ENCODE measurements at regions not wholly inside any gene's neighbourhood (a gene's known extent, or its start where the extent isn't known, plus 50 kb on each side); places are given as distances from the start of the nearest gene placed in this dataset.

DNA sequence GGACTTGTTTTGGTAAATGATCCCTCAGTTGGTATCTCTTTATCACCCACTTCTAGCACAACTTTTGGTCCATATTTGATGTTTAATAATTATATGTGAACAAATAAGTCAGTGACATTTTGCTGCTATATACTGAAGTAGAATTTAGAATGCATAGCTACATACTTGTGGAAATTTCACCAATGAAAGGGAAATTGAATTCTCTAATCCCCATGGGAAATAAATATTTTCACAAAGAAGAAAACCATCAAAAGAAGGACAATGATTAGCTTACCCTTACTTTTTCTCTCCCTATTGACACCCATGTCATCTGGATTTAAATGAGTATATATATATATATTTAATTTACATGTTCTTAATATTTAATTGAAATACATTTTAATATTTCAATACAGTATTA, 94.3 kb upstream of the DAB2 start:
- H3K4me1 Mint-ChIP-seq: no peaks in the 10 kb centered on the region
- no peak overlapping the region for H3K4me3 Mint-ChIP-seq
- no peak for DNase-seq
- no peaks in the 10 kb centered on the region for H3K27me3 Mint-ChIP-seq
- no peaks in the 10 kb centered on the region for H3K9me3 Mint-ChIP-seq
- no peaks in the 10 kb centered on the region for H3K36me3 Mint-ChIP-seq
- H3K27ac Mint-ChIP-seq: no peak overlapping the region

GRCh38 chr5:39518516-39518915, 93.7 kb upstream of the DAB2 start:
- H3K27me3 Mint-ChIP-seq: no peaks in the 10 kb centered on the region
- no peaks in the 10 kb centered on the region for H3K4me1 Mint-ChIP-seq
- no peaks in the 10 kb centered on the region for H3K9me3 Mint-ChIP-seq
- H3K27ac Mint-ChIP-seq: no peak overlapping the region
- no peak for DNase-seq
- no peak overlapping the region for H3K4me3 Mint-ChIP-seq
- no peaks in the 10 kb centered on the region for H3K36me3 Mint-ChIP-seq

DNA sequence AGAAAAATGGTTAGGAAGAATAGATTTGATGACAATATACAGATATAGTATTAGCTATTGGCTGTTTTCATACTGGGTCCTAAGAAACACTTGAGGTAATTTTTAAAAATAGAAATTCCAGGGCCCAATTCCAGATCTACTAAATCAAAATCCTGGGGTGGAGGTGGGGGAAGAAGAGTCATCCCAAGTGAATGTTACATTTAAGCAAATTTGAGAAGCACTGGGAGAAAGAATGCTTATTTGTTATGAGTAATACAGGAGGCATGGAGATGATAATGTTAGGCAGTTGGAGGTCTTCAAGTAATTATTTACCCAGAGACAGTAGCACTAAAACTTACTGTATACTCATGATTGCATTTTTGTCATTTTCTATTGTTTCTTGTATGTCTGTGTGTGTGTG, 93.0 kb upstream of the DAB2 start:
- no peak overlapping the region for H3K4me3 Mint-ChIP-seq
- no peak overlapping the region for H3K27ac Mint-ChIP-seq
- no peaks in the 10 kb centered on the region for H3K4me1 Mint-ChIP-seq
- no peaks in the 10 kb centered on the region for H3K36me3 Mint-ChIP-seq
- no peaks in the 10 kb centered on the region for H3K27me3 Mint-ChIP-seq
- no peaks in the 10 kb centered on the region for H3K9me3 Mint-ChIP-seq
- DNase-seq: no peak

DNA sequence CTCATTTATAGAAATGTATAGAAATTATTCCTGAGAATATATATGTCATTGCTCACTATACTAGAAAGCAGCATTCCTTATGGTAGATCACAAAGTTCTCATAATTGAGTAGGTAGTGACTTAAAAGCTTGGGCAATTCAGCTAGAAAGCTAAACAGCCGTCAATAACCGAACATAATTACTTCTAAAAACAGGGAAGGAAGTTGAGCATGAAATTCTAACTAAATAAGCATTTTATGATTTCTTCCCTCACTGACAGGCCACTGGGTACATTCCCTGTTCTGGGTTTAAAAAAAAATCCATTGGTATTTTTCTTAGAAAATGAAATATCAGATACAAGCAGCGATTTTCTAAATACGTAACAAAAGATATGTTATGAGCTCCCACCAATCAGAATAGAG, 91.1 kb upstream of the DAB2 start:
- no peaks in the 10 kb centered on the region for H3K4me1 Mint-ChIP-seq
- H3K4me3 Mint-ChIP-seq: no peak overlapping the region
- no peak for DNase-seq
- H3K27me3 Mint-ChIP-seq: no peaks in the 10 kb centered on the region
- no peaks in the 10 kb centered on the region for H3K36me3 Mint-ChIP-seq
- no peak overlapping the region for H3K27ac Mint-ChIP-seq
- H3K9me3 Mint-ChIP-seq: no peaks in the 10 kb centered on the region

DNA sequence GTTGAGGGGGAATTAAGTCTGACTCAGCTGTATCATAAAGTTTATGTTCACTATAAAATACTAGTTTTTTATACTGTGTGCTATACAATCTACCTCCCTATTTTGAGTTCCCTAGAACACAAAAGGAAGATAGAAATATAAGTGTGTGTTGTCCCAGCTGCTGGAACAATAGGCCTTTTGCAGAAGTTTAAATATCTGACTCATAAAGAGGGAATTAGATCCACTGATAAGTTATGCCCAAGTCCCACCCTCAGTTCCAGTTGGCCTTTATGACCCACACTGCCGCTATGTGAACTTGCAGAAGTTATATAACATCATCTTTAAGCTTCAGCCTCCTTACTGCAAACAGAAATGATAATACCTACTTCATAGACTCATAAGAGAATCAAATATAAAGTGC, 88.5 kb upstream of the DAB2 start:
- no peak for DNase-seq
- no peaks in the 10 kb centered on the region for H3K4me1 Mint-ChIP-seq
- H3K9me3 Mint-ChIP-seq: no peaks in the 10 kb centered on the region
- no peaks in the 10 kb centered on the region for H3K36me3 Mint-ChIP-seq
- H3K27me3 Mint-ChIP-seq: no peaks in the 10 kb centered on the region
- no peak overlapping the region for H3K27ac Mint-ChIP-seq
- H3K4me3 Mint-ChIP-seq: no peak overlapping the region

DNA sequence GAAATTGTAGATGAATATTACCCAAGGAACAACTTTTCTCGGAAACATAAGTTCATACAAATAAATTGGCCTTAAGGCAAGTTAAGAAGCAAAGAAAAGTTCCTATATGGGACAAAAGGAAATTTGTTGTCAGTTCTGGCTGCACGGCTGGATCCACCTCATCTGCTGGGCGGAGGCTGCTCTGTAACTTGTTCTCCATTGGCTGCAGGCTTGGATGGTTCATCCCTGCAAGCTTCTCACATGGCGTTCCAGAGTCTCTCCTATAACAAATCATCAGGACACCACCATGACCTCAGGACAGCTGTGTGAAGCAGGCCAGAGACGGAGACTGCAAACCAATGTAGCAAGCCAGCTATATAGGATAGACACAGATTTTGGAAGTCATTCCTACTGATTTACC, 81.4 kb upstream of the DAB2 start:
- H3K4me3 Mint-ChIP-seq: no peak overlapping the region

GRCh38 chr5:39505791-39506190, 81.0 kb upstream of the DAB2 start:
- H3K9me3 Mint-ChIP-seq: no peaks in the 10 kb centered on the region
- H3K4me3 Mint-ChIP-seq: no peak overlapping the region
- no peak for DNase-seq
- no peaks in the 10 kb centered on the region for H3K4me1 Mint-ChIP-seq
- H3K36me3 Mint-ChIP-seq: no peaks in the 10 kb centered on the region
- no peak overlapping the region for H3K27ac Mint-ChIP-seq
- peaks cover 14% of the 10 kb centered on the region for H3K27me3 Mint-ChIP-seq

More for the DNA sequence above, 81.4 kb upstream of the DAB2 start:
- Mint-ChIP-seq H3K9me3 (no peaks in the 10 kb centered on the region), H3K4me1 (no peaks in the 10 kb centered on the region), H3K27ac (no peak overlapping the region), H3K36me3 (no peaks in the 10 kb centered on the region), H3K27me3 (peaks cover 14% of the 10 kb centered on the region)
- DNase-seq: no peak

DNA sequence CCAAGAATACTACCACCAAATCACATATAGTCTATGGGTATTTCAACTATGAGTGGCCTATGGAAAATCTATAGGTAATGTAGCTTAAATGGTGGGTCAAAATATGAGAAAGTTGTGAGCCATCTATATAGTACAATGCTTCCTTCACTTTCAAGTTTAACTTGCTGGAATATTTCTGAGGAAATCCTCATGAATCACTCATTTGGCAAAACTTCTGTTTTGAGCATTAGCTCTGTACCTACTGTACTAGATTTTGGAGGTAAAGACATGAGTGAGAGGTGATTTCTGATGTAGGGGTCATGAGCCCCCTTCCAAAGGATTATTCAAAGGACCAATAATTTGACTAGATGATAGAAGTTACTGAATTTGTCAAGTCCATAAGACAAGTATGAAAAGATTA, 80.6 kb upstream of the DAB2 start:
- H3K4me1 Mint-ChIP-seq: no peaks in the 10 kb centered on the region
- peaks cover 14% of the 10 kb centered on the region for H3K27me3 Mint-ChIP-seq
- H3K36me3 Mint-ChIP-seq: no peaks in the 10 kb centered on the region
- H3K4me3 Mint-ChIP-seq: no peak overlapping the region
- H3K27ac Mint-ChIP-seq: no peak overlapping the region
- no peaks in the 10 kb centered on the region for H3K9me3 Mint-ChIP-seq
- DNase-seq: no peak

DNA sequence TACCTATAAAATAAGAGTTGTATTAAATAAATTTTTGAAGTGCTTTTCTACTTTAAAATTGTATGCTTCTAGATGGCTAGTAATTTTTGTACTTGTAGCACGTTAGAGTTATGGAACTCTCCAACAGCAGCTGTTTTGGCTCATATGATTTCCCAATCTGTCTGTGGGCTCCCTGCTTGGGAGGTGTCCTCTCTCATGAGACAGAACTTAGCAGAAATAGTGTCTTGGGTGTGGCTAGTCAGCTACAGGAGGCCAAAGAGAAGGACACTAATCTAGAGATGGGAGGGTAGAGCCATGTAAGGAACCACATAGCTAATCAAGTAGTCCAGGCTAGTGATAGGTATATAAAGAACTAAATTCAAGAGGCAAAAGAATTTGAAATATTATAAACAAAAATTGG, 78.4 kb upstream of the DAB2 start:
- H3K27ac Mint-ChIP-seq: no peak overlapping the region
- H3K27me3 Mint-ChIP-seq: peaks cover 14% of the 10 kb centered on the region
- no peaks in the 10 kb centered on the region for H3K9me3 Mint-ChIP-seq
- H3K36me3 Mint-ChIP-seq: no peaks in the 10 kb centered on the region
- no peaks in the 10 kb centered on the region for H3K4me1 Mint-ChIP-seq
- DNase-seq: no peak
- H3K4me3 Mint-ChIP-seq: no peak overlapping the region

GRCh38 chr5:39502704-39503103, 77.9 kb upstream of the DAB2 start:
- Mint-ChIP-seq H3K27ac (no peak overlapping the region), H3K4me3 (no peak overlapping the region), H3K36me3 (no peaks in the 10 kb centered on the region), H3K27me3 (peaks cover 14% of the 10 kb centered on the region), H3K9me3 (no peaks in the 10 kb centered on the region), H3K4me1 (no peaks in the 10 kb centered on the region)
- no peak for DNase-seq

- no peak for DNase-seq
- no peak overlapping the region for H3K4me3 Mint-ChIP-seq
- no peaks in the 10 kb centered on the region for H3K36me3 Mint-ChIP-seq
- H3K9me3 Mint-ChIP-seq: no peaks in the 10 kb centered on the region
- no peaks in the 10 kb centered on the region for H3K4me1 Mint-ChIP-seq
- peaks cover 10% of the 10 kb centered on the region for H3K27me3 Mint-ChIP-seq
- no peak overlapping the region for H3K27ac Mint-ChIP-seq
Observed at GRCh38 chr5:39501397-39501796, 76.6 kb upstream of the DAB2 start.

DNA sequence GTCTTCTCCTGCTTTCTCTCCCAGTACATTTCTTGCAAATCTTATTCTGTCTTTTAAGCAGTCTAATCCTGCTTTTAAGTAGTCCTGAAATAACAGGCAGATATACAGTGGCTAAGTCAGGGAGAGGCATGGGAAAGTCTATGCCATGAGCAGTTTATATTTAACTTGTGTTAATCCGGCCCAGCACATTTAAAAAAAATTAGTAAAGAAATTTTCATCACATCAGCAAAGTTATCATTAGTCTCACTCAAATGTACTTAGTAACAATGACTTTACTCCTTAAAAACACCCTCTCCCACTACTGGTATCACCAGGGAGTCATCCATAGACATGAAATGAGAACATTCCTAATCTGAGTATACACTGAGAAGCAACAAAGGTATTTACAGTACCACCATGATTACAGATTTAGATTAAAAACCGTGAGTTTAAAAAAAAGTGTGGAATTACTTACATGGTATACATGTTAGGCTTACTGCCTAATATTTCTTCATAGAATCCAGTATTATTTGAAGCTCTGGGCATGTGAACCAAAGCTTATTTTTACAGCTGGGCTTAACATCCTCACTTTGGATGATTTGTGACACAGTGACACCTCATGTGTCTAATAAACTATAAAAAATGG, 75.9 kb upstream of the DAB2 start:
- Mint-ChIP-seq H3K4me1 (no peaks in the 10 kb centered on the region), H3K36me3 (no peaks in the 10 kb centered on the region), H3K4me3 (no peak overlapping the region), H3K27me3 (peaks cover 7% of the 10 kb centered on the region), H3K9me3 (no peaks in the 10 kb centered on the region), H3K27ac (no peak overlapping the region)
- no peak for DNase-seq

GRCh38 chr5:39498278-39498952, 73.6 kb upstream of the DAB2 start:
- Mint-ChIP-seq H3K4me3 (no peak overlapping the region), H3K27me3 (no peaks in the 10 kb centered on the region), H3K4me1 (no peaks in the 10 kb centered on the region), H3K9me3 (no peaks in the 10 kb centered on the region), H3K27ac (no peak overlapping the region), H3K36me3 (no peaks in the 10 kb centered on the region)
- no peak for DNase-seq

DNA sequence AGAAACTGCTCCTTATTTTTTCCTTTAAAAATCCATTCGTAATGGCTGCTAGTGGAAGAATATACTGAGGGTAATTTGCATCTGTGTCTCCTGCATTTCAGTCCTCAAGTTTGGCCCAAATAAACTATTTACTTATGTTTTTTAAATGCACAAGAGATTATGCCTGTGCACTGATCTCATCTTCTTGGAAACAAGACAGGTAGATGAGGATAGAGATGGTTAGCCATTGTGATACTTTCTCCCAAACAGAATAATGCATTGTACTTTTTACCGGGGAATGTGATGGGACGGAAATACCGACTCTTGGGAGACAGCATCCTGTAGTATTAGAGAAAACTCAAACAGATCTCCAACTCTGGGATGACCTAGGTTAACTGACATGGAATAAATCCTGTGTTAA, 72.5 kb upstream of the DAB2 start:
- H3K4me3 Mint-ChIP-seq: no peak overlapping the region
- no peaks in the 10 kb centered on the region for H3K36me3 Mint-ChIP-seq
- H3K9me3 Mint-ChIP-seq: no peaks in the 10 kb centered on the region
- H3K4me1 Mint-ChIP-seq: no peaks in the 10 kb centered on the region
- no peaks in the 10 kb centered on the region for H3K27me3 Mint-ChIP-seq
- no peak overlapping the region for H3K27ac Mint-ChIP-seq
- no peak for DNase-seq

GRCh38 chr5:39495227-39495626, 70.4 kb upstream of the DAB2 start:
- Mint-ChIP-seq H3K27ac (no peak overlapping the region), H3K9me3 (peaks cover 8% of the 10 kb centered on the region), H3K36me3 (no peaks in the 10 kb centered on the region), H3K4me1 (no peaks in the 10 kb centered on the region), H3K27me3 (no peaks in the 10 kb centered on the region), H3K4me3 (no peak overlapping the region)
- no peak for DNase-seq

DNA sequence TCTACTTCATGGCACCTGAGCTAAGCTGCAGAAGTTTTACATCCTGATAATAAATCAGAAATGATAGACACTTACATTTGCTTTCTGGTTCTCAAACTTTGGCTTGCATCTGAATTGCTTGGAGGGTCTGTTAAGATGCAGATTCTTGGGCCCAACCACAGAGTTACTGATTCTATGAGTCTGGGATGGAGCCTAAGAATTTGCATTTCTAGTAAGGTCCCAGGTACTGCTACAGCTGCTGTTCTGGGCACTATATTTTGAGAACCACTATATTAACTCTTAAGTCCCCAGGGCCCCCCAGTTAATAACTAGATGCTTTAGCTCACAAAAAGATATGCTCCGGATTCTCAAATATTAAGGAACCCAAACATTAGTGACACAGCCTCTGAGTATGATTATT, 69.8 kb upstream of the DAB2 start:
- Mint-ChIP-seq H3K4me3 (no peak overlapping the region), H3K36me3 (peaks cover 3% of the 10 kb centered on the region), H3K9me3 (peaks cover 14% of the 10 kb centered on the region), H3K27me3 (no peaks in the 10 kb centered on the region), H3K27ac (no peak overlapping the region), H3K4me1 (no peaks in the 10 kb centered on the region)
- DNase-seq: no peak
